Cardiac muscle cell (in vitro differentiated cells and primary cell): ENCODE measurements at regions not wholly inside any gene's neighbourhood (a gene's known extent, or its start where the extent isn't known, plus 50 kb on each side); places are given as distances from the start of the nearest gene placed in this dataset.

Experiments used
- DNase-seq, 2 donors: peaks; one replicate each; pipeline versions ENCODE4 v3.0.0 to v3.0.0-alpha.2; 2010 to 2017; ENCODE audit warnings: low read depth in 1 of 2, low spot score in 1 of 2
- H3K27ac ChIP-seq: fragments of 200-600 bp; sonication (generic); 2 replicates; pipeline ENCODE4 v1.5.1; 2016
- H3K27me3 ChIP-seq: fragments of 200-600 bp; sonication (generic); 2 replicates; pipeline ENCODE4 v1.6.0; 2016; ENCODE audit warnings: control low read depth
- H3K36me3 ChIP-seq: fragments of 200-600 bp; sonication (generic); 2 replicates; pipeline ENCODE4 v1.5.1; 2016; ENCODE audit warnings: control low read depth
- H3K4me1 ChIP-seq: fragments of 200-600 bp; sonication (generic); 2 replicates; pipeline ENCODE4 v1.8.1; 2017; ENCODE audit warnings: low read depth, mild to moderate bottlenecking, mixed run types
- H3K4me3 ChIP-seq: fragments of 200-600 bp; sonication (generic); 2 replicates; pipeline ENCODE4 v1.5.1; 2016; ENCODE audit warnings: mild to moderate bottlenecking
- H3K9me3 ChIP-seq: fragments of 200-600 bp; sonication (generic); 2 replicates; pipeline ENCODE4 v1.5.1; 2017; ENCODE audit warnings: low read depth, mild to moderate bottlenecking, control low read depth
- TF ChIP-seq, protein P1 (sequence below): IDR thresholded peaks from 2 replicates; pipeline ENCODE4 v1.5.1; 2012; ENCODE audit warnings: low read depth, mild to moderate bottlenecking, low read length

DNA sequence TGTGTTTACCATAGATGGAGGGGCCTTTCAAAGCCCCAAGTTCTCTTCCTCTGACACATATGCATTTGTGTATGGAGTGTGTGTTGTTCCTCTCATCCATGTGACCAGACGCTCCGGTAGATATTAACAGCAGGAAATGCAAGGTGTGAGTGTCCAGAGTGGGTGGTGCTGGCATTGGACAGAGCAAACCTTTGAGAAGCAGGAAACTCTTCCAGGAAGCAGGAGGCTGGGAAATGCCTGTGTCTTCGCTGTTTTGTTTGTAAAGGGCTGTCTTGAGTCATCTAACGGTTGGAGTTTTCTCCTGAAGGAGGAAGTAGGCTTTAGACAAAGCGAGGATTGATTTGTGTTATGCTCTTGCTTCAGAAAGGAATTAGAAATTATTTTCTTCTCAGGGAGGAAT is 370.9 kb downstream of the PLK2 start:
- TF ChIP-seq, protein P1, sequence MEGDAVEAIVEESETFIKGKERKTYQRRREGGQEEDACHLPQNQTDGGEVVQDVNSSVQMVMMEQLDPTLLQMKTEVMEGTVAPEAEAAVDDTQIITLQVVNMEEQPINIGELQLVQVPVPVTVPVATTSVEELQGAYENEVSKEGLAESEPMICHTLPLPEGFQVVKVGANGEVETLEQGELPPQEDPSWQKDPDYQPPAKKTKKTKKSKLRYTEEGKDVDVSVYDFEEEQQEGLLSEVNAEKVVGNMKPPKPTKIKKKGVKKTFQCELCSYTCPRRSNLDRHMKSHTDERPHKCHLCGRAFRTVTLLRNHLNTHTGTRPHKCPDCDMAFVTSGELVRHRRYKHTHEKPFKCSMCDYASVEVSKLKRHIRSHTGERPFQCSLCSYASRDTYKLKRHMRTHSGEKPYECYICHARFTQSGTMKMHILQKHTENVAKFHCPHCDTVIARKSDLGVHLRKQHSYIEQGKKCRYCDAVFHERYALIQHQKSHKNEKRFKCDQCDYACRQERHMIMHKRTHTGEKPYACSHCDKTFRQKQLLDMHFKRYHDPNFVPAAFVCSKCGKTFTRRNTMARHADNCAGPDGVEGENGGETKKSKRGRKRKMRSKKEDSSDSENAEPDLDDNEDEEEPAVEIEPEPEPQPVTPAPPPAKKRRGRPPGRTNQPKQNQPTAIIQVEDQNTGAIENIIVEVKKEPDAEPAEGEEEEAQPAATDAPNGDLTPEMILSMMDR: no peak
- Histone ChIP-seq H3K36me3 (no peaks in the 10 kb centered on the region), H3K27ac (no peak overlapping the region), H3K4me1 (no peaks in the 10 kb centered on the region), H3K9me3 (no peaks in the 10 kb centered on the region), H3K4me3 (no peak overlapping the region), H3K27me3 (no peaks in the 10 kb centered on the region)
- DNase-seq: no peak

DNA sequence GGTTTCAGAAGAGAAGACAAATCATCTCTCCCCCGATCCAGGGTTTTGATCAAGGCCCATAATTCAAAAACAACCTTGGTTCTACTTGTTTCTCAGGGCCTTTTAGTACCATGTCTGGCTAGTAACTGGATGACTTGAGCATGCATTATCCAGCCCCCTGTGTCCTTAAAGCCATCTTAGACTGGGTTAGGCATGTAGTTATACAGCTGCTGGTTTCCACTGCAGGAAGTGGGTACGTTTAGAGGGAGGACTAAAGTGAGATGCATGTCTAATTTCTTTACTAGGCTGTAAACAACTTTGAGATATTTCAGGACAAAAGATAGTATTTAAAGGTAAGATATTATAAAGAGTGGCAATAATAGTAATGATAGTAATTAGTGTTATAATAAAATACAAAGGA is 372.0 kb downstream of the PLK2 start:
- Histone ChIP-seq H3K9me3 (no peaks in the 10 kb centered on the region), H3K27me3 (no peaks in the 10 kb centered on the region), H3K36me3 (no peaks in the 10 kb centered on the region), H3K27ac (no peak overlapping the region), H3K4me1 (no peaks in the 10 kb centered on the region), H3K4me3 (no peak overlapping the region)
- TF ChIP-seq, protein P1: no peak
- no peak for DNase-seq

DNA sequence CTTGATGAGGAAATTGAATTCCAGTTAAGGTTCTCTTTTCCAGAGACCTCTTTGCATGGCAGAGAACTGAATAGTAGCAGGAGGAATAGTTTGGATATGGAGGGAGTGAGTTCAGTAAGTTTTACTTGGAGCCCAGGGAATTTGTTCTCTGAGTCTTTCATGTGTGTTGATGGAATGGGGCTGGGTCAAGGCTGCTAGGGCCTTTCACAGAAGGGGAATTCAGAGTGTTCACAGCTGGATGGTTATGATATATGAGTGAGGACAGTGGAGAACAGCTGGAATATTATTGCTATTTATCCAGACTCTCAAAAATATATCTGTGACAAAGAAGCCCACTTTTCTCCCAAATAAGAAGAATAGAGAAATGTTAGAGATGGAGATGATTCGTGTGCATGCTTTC is 372.8 kb downstream of the PLK2 start:
- Histone ChIP-seq H3K9me3 (no peaks in the 10 kb centered on the region), H3K27me3 (no peaks in the 10 kb centered on the region), H3K27ac (no peak overlapping the region), H3K36me3 (no peaks in the 10 kb centered on the region), H3K4me1 (no peaks in the 10 kb centered on the region), H3K4me3 (no peak overlapping the region)
- no peak for DNase-seq
- TF ChIP-seq, protein P1: no peak

DNA sequence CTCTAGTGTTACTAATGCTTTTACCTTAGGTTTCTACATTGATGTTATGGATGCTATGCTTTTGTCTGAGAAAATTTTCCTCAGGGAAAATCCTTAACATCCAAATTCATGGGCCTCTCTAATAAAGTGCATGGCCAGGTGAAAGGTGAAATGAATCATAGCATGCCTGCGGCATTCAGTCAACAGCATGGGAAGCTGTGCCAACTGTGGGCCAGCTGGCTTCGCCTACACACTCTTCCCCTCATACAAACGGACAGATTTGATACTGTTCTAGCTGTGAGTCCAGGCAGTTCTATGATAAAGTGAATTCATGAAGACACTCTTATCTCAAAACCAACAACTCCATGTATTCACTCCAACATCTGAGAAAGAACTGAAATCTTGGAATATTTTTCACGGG is 374.1 kb downstream of the PLK2 start:
- Histone ChIP-seq H3K36me3 (no peaks in the 10 kb centered on the region), H3K27me3 (no peaks in the 10 kb centered on the region), H3K9me3 (no peaks in the 10 kb centered on the region), H3K27ac (no peak overlapping the region), H3K4me3 (no peak overlapping the region), H3K4me1 (no peaks in the 10 kb centered on the region)
- peak in 1 of 2 donors; percentile 58 for DNase-seq
- TF ChIP-seq, protein P1: no peak

DNA sequence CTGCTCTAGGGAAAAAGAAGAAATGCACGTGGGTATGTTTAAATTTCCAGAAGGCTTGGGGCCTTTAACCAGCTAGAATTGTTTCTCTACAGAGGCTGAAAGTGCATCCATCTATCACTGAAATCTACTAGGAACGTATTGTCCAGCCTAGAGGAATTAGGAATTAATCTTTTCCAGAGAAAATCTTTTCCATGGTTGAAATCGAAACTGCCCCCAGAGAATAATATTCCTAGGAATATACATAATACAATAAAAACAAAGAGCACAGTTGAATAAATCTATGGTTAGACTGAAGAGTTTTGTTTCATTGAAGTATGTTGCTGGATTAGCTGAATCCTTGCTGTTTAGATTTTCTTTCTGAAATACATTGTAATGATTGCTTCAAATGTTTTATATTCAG is 378.5 kb downstream of the PLK2 start:
- no peak overlapping the region for H3K4me3 ChIP-seq
- H3K9me3 ChIP-seq: no peaks in the 10 kb centered on the region
- no peaks in the 10 kb centered on the region for H3K4me1 ChIP-seq
- no peaks in the 10 kb centered on the region for H3K36me3 ChIP-seq
- DNase-seq: no peak
- H3K27me3 ChIP-seq: no peaks in the 10 kb centered on the region
- TF ChIP-seq, protein P1: no peak
- no peak overlapping the region for H3K27ac ChIP-seq

DNA sequence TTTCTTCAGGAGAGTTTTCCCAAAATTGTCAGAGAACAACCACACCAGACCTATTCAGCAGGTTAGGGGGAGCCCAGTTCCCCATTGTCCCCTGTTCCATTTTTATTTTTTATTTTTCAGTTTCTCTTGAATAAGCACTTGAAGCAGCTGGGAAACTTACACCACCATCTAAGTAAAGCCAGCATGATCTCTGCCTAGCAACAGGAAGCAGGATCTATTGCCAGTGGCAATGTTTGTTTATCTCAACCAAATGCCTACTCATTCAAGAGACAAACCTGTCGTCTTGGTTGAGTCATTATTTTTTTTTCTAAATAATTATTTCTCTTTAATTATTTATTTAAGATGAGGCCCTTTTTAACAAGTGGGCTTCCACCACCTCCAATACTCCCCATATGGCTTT is 379.3 kb downstream of the PLK2 start:
- no peaks in the 10 kb centered on the region for H3K36me3 ChIP-seq
- no peak overlapping the region for H3K4me3 ChIP-seq
- TF ChIP-seq, protein P1: no peak
- H3K4me1 ChIP-seq: peaks cover 5% of the 10 kb centered on the region
- peak in 1 of 2 donors; percentile 26 for DNase-seq
- no peaks in the 10 kb centered on the region for H3K27me3 ChIP-seq
- no peaks in the 10 kb centered on the region for H3K9me3 ChIP-seq
- no peak overlapping the region for H3K27ac ChIP-seq
